HG02840 (cell line): ENCODE measurements at regions not wholly inside any gene's neighbourhood (a gene's known extent, or its start where the extent isn't known, plus 50 kb on each side); places are given as distances from the start of the nearest gene placed in this dataset.

Source experiments
- ATAC-seq: cut with Tn5 transposase; IDR thresholded peaks from one replicate; pipeline ENCODE4 v1.9.1; 2021; ENCODE audit warnings: mild to moderate bottlenecking, moderate library complexity, moderate number of reproducible peaks; ENCODE audit not compliant: unreplicated experiment, low FRiP score

GRCh38 chr3:61311044-61311443, 59.8 kb upstream of the FHIT start:
- ATAC-seq: no peak

DNA sequence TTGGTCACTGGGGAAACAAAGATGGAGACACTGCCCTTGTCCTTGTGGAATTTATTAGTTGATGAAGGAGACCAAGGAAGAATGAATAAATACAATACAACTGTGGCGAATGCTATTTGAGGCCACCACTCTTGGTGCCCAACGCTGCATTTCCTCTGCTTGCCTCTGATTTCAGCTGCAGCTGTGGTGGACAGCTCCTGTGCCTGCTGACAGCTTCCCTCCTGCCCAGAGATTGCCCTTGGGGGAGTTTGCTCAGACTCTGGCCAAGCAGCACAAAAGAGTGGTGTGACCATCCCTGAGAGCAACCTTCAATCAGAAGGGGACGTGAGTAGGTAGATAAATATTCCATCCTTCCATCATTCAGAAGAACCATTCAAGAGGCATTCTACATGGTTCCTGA, 64.6 kb upstream of the FHIT start:
- no peak for ATAC-seq

DNA sequence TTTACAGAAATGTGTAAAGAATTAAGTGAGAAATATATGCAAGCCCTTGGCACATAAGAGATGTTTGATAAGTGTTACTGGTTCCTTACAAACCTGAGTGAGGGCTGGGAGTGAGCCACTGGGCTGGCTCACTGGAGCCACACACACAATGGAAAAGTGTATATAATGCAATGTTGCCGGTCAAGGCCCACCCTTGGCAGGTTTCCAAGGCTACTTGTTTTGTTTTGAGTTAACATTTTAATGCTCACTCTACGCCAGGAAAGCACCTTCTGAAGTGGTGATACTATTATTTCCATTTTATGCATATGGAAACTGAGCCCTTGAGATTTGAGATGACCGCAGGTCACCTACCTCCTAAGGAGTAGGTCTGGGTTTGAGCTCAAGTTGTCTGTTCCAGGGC, 71.8 kb upstream of the FHIT start:
- no peak for ATAC-seq

DNA sequence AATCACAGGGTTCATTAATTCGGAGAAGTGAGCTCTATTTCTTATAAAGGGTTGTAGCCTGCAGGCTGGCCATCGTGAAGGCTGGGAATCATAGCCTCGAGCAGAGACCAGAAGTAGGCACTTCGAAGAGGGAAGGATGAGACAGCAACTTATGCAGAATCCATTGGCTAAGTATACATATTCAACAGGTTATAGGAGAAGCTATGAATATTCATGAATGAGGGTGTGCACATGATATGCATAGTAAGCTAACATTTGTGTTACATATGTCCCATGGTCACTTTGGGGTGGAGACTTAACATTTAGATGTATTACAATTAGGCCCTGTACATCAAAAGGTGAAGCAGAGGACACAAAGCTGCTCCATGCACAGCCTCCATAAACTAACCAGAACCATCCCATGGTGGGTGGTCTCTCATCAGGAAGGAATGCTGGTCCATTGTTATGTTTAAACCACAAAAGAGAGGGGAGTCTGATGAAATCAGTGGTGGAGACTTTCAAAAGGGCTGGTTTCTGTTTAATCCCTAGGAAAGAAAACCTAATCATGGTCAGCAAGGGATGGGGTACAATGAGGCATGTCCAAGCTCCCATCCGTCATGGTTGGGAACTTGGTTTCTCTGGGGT, 80.8 kb upstream of the FHIT start:
- no peak for ATAC-seq

- no peak for ATAC-seq
Measured at GRCh38 chr3:61333192-61333961, 82.1 kb upstream of the FHIT start.

GRCh38 chr3:61334783-61335182, 83.5 kb upstream of the FHIT start:
- ATAC-seq: no peak

- no peak for ATAC-seq
Measured at GRCh38 chr3:61340931-61341461, 89.7 kb upstream of the FHIT start.

GRCh38 chr3:61343543-61343942, 92.3 kb upstream of the FHIT start:
- no peak for ATAC-seq

DNA sequence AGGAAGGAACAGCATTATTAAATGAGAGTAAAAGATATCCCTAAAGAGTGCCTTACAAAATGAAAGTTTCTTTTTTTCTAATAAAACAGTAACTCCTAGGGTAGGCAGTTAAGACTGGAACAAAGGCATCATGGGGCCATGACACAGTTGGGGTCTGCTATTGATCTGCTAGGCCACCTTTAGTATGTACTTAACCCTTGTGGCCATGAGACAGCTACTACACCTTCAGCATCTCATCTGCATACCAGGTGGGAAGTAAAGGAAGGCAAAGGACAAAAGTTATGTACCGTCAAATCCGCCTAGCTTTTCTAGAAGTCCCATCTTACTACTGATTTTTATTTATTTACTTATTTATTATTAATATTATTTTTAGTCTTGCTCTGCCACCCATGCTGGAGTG, 93.8 kb upstream of the FHIT start:
- no peak for ATAC-seq

DNA sequence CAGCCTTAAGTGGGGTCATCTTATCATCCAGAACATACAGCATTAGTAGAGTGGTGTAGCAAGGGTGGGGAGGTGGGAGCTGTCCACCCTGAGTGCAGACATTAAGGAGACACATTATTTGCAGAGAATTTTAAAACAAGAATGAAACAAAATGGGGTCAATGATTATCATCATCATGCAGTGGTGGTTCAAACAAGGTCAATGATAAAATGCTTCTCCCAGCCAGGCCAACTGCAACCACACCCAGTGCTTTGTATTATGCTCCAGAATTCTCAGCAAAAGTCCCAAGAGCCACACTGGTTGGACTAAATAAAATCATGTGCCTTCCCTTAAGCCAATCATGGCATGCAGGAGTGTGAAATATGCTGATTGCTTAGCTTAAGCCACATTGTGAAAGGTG, 96.7 kb upstream of the FHIT start:
- ATAC-seq: no peak

- ATAC-seq: no peak
Measured at GRCh38 chr3:61349717-61350116, 98.5 kb upstream of the FHIT start.

DNA sequence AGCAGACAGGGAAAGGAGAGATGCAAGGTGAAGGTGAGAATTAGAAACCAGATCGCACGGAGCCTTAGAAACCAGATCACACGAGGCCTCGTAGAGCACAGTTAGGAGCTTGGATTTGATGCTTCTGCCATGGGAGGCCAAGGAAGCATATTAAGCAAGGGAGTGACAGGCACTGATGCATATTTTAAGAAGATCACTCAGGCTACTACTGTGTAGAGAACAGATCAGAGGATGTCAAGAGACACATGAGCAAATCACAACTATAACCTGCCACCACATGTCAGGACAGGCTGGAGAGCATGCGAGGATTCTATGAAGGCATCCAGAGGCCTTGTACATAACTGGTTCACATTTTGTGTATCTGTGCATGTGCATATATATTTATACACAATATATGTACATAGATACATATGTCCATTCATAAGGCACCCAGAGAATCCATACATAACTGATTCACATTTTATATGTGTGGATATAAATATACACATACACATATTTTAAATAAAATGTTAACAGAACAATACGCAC, 99.6 kb upstream of the FHIT start:
- ATAC-seq: no peak

- ATAC-seq: no peak
Measured at GRCh38 chr3:61352306-61352705, 101.1 kb upstream of the FHIT start.

DNA sequence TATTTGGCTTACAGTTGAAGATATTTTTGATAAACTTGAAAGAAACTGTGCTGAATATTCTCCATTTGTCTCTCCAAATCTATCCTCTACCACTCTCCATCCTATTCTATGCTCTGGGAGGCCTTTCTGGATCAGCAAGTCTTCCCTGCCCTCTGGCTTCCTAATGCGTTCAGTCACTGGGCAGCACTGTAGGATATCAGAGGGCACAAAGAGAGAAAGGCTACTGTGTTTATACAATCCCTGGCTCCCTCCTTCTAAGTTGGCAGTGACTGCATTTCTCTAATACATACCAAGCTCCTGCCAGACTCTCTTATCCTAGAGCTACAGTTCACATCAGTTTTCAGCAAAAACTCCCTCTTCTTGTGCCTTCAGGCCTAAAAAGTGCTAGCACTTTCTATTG, 102.1 kb upstream of the FHIT start:
- ATAC-seq: no peak

- no peak for ATAC-seq
Measured at GRCh38 chr3:61354604-61355003, 103.4 kb upstream of the FHIT start.

DNA sequence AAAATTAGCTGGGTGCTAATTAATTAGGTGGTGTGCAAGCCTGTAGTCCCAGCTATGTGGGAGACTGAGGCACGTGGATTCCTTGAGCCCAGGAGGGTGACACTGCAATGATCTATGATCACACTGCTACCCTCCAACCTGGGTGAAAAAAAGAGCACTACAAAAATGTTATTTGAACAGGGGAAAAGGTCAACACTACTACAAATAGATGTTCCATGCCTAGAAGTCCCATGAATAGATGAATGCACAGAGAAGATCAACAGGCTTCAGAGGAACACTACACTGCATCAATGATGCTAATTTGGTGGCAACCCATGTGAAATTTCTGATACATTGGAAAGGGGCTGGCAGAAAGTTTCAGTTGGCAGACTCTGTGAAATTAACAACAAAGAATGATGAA, 105.4 kb upstream of the FHIT start:
- ATAC-seq: no peak

- no peak for ATAC-seq
Measured at GRCh38 chr3:61357902-61358301, 106.7 kb upstream of the FHIT start.

- ATAC-seq: peak; percentile 99
Measured at GRCh38 chr3:61358364-61358763, 107.1 kb upstream of the FHIT start.

DNA sequence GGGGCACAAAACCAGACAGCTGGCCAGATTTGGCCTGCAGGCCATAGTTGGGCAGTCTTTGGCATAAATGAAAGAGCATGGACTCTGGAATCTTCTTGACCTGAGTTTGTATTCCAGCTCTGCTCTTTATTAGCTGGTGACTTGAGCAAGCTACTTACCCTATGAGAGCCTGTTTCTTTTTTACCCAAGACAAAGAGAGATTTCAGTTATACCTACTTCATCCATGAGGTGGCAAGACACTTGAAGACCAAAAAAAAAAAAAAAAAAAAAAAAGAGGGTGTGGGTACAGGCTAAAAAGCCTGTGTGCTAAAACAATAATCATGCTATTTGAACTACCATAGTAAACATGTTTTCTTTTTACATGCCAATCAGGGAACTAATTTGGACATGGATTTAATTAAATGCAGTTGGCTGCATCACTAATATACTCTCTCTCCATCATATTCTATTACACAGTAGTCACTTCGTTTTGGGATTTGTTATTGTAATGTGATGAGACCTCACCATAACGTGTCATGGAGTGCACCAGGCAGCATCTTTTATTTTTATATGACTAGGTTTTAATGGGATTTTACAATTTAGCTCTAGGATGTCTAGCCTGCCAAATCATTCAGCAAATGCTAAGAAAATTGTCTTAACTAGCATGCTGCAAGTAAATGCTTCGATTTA, 109.2 kb upstream of the FHIT start:
- no peak for ATAC-seq

GRCh38 chr3:61369678-61370077, 118.4 kb upstream of the FHIT start:
- ATAC-seq: no peak

- no peak for ATAC-seq
Measured at GRCh38 chr3:61371123-61371522, 119.9 kb upstream of the FHIT start.
